NCI-H1092 treated with DMSO at 0.1 percent for 48 hours (cell line): ENCODE measurements at regions not wholly inside any gene's neighbourhood (a gene's known extent, or its start where the extent isn't known, plus 50 kb on each side); places are given as distances from the start of the nearest gene placed in this dataset.

Experiments
- DNase-seq: peaks from one replicate; lab custom pipeline; 2025; lab: John Stamatoyannopoulos, UW

DNA sequence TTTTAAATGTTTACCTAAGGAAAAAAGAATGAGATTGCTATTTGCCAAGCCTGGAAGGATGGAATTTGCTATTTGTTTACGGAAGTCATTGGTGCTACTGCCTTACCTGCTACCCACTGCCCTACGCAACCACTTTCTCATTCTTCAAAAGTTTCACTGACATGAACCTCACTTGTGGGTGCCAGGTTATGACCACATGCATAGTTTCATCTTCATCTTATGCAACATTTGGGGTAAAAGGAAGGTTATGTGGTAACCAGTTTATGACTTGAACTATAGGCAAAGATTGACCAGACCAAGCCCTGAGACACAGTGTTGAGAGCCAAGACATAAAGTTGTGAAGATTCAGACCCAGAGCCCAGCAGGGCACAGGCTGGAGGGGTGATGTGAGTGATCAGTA lies 142.5 kb downstream of the LACC1 start:
- no peak for DNase-seq

- DNase-seq = no peak
Observed at GRCh38 chr13:44024167-44024845, 144.6 kb downstream of the LACC1 start.

DNA sequence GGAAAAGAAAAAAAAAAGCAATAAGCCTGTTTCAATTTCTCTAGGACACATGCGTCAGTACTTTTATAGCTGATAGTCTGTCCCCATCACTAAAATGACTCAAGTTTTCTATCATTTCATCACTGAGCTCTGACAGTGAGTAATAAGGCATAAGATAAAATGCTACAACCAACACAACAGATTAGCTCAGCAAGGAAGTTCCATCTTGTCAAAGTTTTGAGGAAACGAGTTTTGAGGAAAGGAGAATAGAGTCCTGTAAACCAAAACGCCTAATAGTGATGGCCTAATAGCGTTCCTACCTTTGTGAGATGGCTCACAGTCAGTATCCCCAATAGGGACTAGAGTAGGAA lies 145.1 kb downstream of the LACC1 start:
- DNase-seq = no peak

DNA sequence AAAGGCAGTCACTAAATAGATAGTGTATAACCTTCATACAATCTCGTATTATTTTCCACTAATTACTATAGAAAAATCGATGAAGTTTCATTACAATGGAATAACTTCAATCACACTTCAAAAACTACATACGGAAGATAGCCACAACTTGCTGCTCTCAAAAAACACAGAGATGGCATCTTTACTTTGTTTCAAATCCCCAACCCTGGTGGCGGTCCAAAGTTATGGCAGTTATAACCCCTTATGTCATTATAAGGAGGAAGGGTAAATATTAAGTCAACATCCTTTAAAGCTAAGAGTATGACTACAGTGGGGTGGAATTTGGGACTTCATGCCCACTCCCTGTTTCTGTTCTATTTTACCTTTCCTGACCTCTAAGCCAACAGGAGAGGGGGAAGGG lies 146.5 kb downstream of the LACC1 start:
- no peak for DNase-seq

GRCh38 chr13:44028734-44029133 lies 149.0 kb downstream of the LACC1 start:
- DNase-seq = no peak

DNA sequence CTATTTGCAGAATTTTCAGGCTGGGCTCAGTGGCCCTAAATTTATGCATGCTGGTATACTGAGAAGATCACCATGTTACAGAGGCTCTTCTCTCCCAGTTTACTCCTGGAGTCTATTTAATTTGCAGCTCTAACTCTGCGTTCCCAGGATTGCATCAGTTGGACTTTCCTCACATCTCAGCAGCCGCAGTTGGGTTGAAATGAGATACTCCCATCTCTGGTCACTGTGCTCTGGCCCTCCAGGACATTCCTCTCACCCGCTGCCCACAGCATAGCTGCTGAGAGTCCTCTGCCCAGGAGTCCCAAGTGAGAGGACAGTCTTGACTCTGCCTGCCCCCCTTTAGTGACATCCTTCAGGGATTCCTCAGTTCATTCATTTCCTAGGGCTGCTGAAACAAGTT lies 150.9 kb downstream of the LACC1 start:
- DNase-seq = no peak

DNA sequence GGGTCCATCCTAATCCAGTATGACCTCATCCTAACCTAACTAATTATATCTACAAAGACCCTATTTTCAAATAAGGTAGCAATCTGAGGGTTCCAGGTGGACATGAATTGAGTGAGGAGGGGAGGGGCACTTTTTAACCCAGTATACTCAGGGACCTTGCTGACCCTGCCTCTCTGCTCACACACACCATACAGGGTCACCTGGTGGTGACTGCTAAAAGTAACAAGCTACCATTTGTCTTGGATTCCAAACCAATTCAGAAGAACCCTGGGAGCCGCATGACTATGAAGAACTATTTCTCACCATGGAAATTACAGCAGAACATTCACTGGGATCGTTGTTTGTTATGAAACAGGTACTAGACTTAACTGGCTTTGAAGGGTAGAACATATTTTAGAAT lies 151.9 kb downstream of the LACC1 start:
- DNase-seq = no peak

GRCh38 chr13:44032802-44033201 lies 153.1 kb downstream of the LACC1 start:
- no peak for DNase-seq

GRCh38 chr13:44035400-44035799 lies 155.7 kb downstream of the LACC1 start:
- DNase-seq = no peak

DNA sequence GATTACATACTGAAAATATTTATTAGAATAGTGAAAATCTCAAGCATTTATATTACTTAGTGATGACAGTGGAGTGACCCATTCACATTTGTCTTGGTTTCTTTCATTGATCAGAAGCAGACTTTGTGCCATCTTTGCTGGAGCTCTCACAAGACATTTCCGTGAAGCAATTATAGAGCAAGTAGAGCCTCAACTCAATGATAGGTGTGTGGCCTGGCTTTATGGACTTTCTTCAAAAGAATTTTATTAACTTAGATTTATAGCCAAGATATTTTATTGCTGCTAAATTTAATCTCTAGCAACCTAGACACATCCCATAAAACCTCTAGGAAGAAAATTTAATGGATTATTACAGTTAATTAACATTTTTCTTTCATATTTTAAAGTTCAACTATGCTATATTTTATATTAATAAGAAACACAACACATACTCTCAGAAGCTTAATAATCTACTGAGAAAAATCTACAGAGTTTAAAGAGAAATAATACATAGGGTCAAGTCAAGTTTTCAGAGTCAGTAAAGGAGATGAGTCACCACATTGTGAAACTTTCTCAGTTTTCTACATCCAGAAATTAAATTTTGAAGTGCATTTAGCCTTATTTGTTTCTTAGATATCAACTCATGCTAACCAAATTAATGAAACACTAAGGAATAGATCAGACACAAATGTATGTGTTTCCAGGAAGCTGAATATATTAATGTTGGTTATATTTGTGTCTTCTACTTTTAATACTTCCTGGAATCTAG lies 160.5 kb downstream of the LACC1 start:
- no peak for DNase-seq

DNA sequence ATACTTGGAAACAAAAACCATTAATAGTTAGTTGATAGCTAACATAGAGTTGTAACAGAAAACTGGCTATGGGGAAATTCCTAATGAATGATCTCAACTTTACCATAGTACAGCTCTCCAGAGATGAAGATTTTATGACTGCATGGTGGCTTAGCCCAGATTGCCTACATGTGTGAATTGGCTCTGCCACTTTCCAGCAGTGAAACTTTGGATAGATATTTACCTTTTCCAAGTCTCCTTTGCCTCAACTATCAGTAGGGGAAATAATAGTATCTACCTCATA lies 161.1 kb downstream of the LACC1 start:
- DNase-seq = no peak

DNA sequence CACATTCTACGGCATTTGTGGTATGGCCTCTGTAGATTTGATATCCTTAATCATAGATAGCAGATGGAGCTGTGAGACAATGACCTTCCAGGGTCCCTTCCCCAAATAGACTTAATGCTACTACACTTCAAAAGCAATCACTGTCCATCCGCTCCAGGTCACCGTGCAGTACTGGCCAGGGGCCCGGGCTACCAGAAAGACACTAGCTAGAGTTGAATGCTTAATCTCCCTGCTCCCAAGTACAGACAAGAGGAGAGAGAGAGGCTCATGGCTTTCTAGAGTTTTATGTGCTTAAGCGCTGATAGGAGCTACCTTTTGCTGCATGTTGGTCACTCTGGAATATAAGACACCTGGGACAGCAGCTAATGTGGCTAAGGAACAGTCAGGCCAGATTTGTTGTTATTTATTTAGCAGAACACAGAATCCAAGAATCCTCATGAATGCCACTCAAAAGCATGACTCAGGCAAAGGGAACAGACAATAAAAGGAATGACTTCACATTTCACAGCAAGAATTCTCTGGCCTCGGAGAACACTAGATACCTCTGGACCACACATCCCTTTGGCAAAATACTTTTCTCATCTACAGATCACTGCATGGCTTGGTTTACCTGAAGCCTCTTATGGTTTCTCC lies 165.0 kb downstream of the LACC1 start:
- DNase-seq = no peak

DNA sequence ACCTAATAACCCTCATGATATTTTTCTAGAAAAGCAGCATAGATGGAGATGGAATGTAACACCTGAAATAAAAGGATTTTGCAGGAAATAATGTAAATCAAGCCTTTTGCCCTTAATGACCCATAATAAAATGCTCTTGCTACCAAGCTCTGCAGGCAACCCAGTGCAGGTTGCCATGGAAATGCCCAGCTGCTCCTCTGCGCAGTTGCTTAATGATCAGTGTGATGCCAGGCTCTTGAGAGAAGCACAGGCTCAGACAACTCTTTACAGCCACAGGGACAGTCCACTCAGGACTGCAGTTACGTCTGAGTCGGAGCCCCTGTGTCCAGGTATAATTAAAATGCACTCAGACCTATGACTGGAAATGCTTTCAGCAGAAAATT lies 165.5 kb downstream of the LACC1 start:
- peak; percentile 40 for DNase-seq

- no peak for DNase-seq
Observed at GRCh38 chr13:44046428-44046827, 166.7 kb downstream of the LACC1 start.

DNA sequence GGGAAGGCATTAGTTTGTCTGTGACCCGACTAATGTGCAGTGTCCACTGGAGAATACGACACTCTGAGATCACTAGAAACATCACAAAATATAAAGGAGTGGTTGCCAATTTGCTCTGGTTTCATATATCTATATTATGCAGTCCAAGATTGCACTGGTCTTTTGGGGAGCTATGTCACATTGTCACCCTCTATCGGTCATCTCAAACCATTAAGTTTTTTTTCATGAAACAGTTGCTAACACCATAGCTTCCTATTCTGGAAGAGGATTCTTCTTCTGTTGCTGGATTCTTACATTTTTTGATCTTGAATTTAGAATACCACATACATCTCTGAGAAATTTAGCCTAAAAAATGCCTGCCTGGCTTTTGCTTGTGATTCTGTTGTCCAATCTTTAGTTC lies 168.6 kb downstream of the LACC1 start:
- DNase-seq = no peak

- peak; percentile 90 for DNase-seq
Observed at GRCh38 chr13:44049081-44049945, 169.6 kb downstream of the LACC1 start.

- DNase-seq = peak; percentile 46
Observed at GRCh38 chr13:44050450-44051063, 170.9 kb downstream of the LACC1 start.

DNA sequence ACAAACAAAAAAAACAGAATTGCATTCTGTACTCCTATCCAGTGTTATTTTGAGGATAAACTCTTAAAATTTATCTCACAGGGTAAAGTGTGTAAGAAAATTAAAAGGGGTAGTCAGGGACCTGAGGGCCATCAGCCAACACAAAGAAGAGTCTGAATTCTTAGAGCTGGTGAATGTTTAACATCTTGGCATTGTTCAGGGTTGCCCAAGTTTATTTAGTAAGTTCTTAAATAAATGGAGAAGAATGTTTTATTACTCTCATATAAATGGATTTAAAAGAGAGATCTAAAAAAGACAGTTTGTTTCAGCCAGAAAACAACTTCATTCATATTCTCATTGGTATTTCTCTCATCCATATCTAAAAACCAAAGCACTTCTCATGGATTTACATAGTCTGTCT lies 171.7 kb downstream of the LACC1 start:
- DNase-seq = no peak

- DNase-seq = no peak
Observed at GRCh38 chr13:44051918-44052675, 172.4 kb downstream of the LACC1 start.

DNA sequence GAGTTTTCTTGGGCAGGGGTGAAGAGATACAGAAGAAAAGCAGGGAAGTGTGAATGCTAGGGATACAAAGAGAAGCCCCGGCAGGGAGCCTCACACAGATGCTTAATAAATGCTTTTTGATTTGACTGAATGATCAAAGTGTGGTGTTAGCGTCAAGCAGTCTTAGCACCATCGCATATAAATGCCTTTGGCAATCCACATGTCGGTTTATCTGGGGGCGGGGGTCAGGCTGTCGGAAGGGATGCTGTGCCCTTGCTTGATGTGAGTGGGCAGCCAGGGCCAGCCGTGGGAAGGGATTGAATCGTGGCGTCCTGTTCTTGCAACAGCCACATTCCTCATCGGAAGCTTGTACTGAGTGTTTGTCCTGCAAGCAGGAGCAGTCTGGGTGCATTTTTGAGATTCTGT lies 173.1 kb downstream of the LACC1 start:
- no peak for DNase-seq

DNA sequence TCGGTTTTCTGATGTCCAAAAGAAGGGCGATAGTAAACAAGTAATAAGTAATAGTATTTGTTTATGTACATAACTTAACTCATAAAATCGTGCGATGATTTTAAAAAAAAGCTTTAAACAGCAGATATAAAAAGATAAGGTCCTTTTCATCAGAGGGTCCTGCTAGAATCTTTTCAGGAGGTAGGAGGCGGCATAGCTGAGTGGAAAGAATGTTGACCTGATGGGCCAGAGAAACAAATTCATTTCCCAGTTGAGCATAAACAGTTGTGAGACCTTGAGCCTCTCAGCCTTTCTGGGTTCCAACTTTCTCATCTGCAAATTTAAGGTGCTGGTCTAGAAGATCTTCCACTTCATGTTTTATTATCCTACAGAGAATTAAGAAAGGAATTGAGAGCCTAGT lies 173.5 kb downstream of the LACC1 start:
- no peak for DNase-seq

GRCh38 chr13:44054525-44054924 lies 174.8 kb downstream of the LACC1 start:
- DNase-seq = no peak
